OCI-LY7 (cell line): ENCODE measurements at regions not wholly inside any gene's neighbourhood (a gene's known extent, or its start where the extent isn't known, plus 50 kb on each side); places are given as distances from the start of the nearest gene placed in this dataset.

Experiments
- BruUV-seq: library from RNA; stranded (reverse); fragments of 400-500 nt; replicated peaks from 2 replicates; lab custom pipeline; 2021; lab: Mats Ljungman, UMichigan
- CTCF ChIA-PET: fragments of 300-600 bp; sonication (Branson Sonifier 250); formaldehyde crosslinking; loops from one replicate; lab custom pipeline; 2022; ENCODE audit warnings: antibody characterized with exemption; ENCODE audit not compliant: unreplicated experiment; lab: Charles Lee
- POLR2A ChIA-PET: fragments of 300-600 bp; sonication (Branson Sonifier 250); formaldehyde crosslinking; loops from one replicate; lab custom pipeline; 2022; ENCODE audit warnings: antibody characterized with exemption; lab: Charles Lee
- DNase-seq: peaks from one replicate; pipeline ENCODE4 v3.0.0-alpha.2; 2015; ENCODE audit warnings: low spot score
- H2AFZ ChIP-seq: fragments of 200-600 bp; sonication (generic), shearing (Covaris generic); 2 replicates; pipeline ENCODE4 v1.6.1; 2014; ENCODE audit warnings: mild to moderate bottlenecking, antibody characterized with exemption, low read length, moderate library complexity
- H3K27ac ChIP-seq: fragments of 200-600 bp; sonication (generic); 2 replicates; pipeline ENCODE4 v1.5.1; 2014; ENCODE audit warnings: mixed run types, low read depth, mild to moderate bottlenecking, moderate library complexity, low read length, inconsistent platforms; ENCODE audit not compliant: poor library complexity, severe bottlenecking
- H3K36me3 ChIP-seq: fragments of 200-600 bp; sonication (generic); 2 replicates; pipeline ENCODE4 v1.6.1; 2014; ENCODE audit warnings: mild to moderate bottlenecking, antibody characterized with exemption, low read length, moderate library complexity, mixed read lengths; ENCODE audit not compliant: insufficient read depth
- H3K4me1 ChIP-seq: fragments of 200-600 bp; sonication (generic); 2 replicates; pipeline ENCODE4 v1.5.1; 2014; ENCODE audit warnings: mild to moderate bottlenecking, low read length; ENCODE audit not compliant: insufficient read depth, poor library complexity, severe bottlenecking
- H3K4me2 ChIP-seq: fragments of 200-600 bp; sonication (generic); 2 replicates; pipeline ENCODE4 v1.6.1; 2014; ENCODE audit warnings: mild to moderate bottlenecking, low read length
- H3K4me3 ChIP-seq: fragments of 200-600 bp; sonication (generic); 2 replicates; pipeline ENCODE4 v1.5.1; 2014; ENCODE audit warnings: mild to moderate bottlenecking, low read depth, low read length; ENCODE audit not compliant: poor library complexity, severe bottlenecking
- H3K79me2 ChIP-seq: fragments of 200-600 bp; sonication (generic); 2 replicates; pipeline ENCODE4 v1.6.1; 2016; ENCODE audit warnings: low read depth, mild to moderate bottlenecking, low read length, moderate library complexity, mixed read lengths; ENCODE audit not compliant: insufficient read depth
- H3K9me2 ChIP-seq: fragments of 200-600 bp; sonication (generic); 2 replicates; pipeline ENCODE4 v1.6.1; 2016; ENCODE audit warnings: mild to moderate bottlenecking, low read length, mixed read lengths; ENCODE audit not compliant: insufficient read depth
- H3K9me3 ChIP-seq: fragments of 200-600 bp; sonication (generic); 2 replicates; pipeline ENCODE4 v1.6.1; 2014; ENCODE audit warnings: mild to moderate bottlenecking, mixed run types, low read length, mixed read lengths
- H4K20me1 ChIP-seq: fragments of 200-600 bp; sonication (generic); 2 replicates; pipeline ENCODE4 v1.6.1; 2014; ENCODE audit warnings: mild to moderate bottlenecking, antibody characterized with exemption, low read length, moderate library complexity, mixed read lengths; ENCODE audit not compliant: insufficient read depth
- CTCF ChIP-seq: fragments of 200-600 bp; sonication (generic); conservative IDR thresholded peaks from 2 replicates; pipeline ENCODE4 v1.5.1; 2014; ENCODE audit warnings: mild to moderate bottlenecking, antibody characterized with exemption, low read length, moderate library complexity, mixed read lengths
- EZH2phosphoT487 ChIP-seq: fragments of 200-600 bp; sonication (generic); IDR thresholded peaks from 2 replicates; pipeline ENCODE4 v1.6.1; 2018; ENCODE audit warnings: low read depth, borderline replicate concordance, mild to moderate bottlenecking, mixed run types, antibody characterized with exemption, low read length, moderate library complexity, mixed read lengths
- intact Hi-C: fragments of 100-400 bp; cut with micrococcal nuclease; formaldehyde crosslinking; loops from one replicate; pipeline ENCODE4 v1.10.0; 2022; ENCODE audit not compliant: unreplicated experiment

- intact Hi-C loops, result no loop called here
- H3K79me2 ChIP-seq, result no peaks in the 10 kb centered on the region
- no peak for TF ChIP-seq EZH2phosphoT487
- TF ChIP-seq CTCF, result no peak
- no peaks in the 10 kb centered on the region for H4K20me1 ChIP-seq
- no peaks in the 10 kb centered on the region for H3K9me2 ChIP-seq
- BruUV-seq, result no TSS peak
- no peaks in the 10 kb centered on the region for H3K36me3 ChIP-seq
- ChIA-PET POLR2A (interaction anchor here (1.0 to 1.5 kb wide), 2 partner anchors 9 to 16 kb away, joined by 3 read pairs; no protein-coding TSS in a partner anchor), CTCF (no interaction called here)
- H3K4me2 ChIP-seq, result no peak overlapping the region
- H3K4me1 ChIP-seq, result no peaks in the 10 kb centered on the region
- no peak overlapping the region for H3K27ac ChIP-seq
- no peak overlapping the region for H2AFZ ChIP-seq
- no peak for DNase-seq
- no peak overlapping the region for H3K4me3 ChIP-seq
- H3K9me3 ChIP-seq, result no peaks in the 10 kb centered on the region
Measured at GRCh38 chr4:189049682-189050081, 891.0 kb upstream of the FRG1 start.

GRCh38 chr4:189050643-189051042, 890.0 kb upstream of the FRG1 start:
- Histone ChIP-seq H3K4me2 (no peak overlapping the region; the same call in 1 of the 2 replicates), H3K27ac (no peak overlapping the region), H3K4me3 (no peak overlapping the region), H2AFZ (no peak overlapping the region), H3K4me1 (no peaks in the 10 kb centered on the region), H3K79me2 (no peaks in the 10 kb centered on the region), H4K20me1 (no peaks in the 10 kb centered on the region), H3K36me3 (no peaks in the 10 kb centered on the region), H3K9me3 (no peaks in the 10 kb centered on the region), H3K9me2 (no peaks in the 10 kb centered on the region)
- TF ChIP-seq CTCF, result no peak
- TF ChIP-seq EZH2phosphoT487, result no peak
- CTCF ChIA-PET, result no interaction called here
- BruUV-seq, result no TSS peak
- no peak for DNase-seq
- intact Hi-C loops, result no loop called here
- POLR2A ChIA-PET, result interaction anchor here (1.5 kb wide), 1 partner anchor 8 kb away, joined by 3 read pairs; no protein-coding TSS in a partner anchor

- no peaks in the 10 kb centered on the region for H3K79me2 ChIP-seq
Measured at GRCh38 chr4:189053621-189054020, 887.1 kb upstream of the FRG1 start.

More at GRCh38 chr4:189053621-189054020, 887.1 kb upstream of the FRG1 start:
- Histone ChIP-seq H3K36me3 (no peaks in the 10 kb centered on the region), H3K9me3 (no peaks in the 10 kb centered on the region), H2AFZ (no peak overlapping the region), H4K20me1 (no peaks in the 10 kb centered on the region), H3K4me2 (no peak overlapping the region), H3K4me1 (no peaks in the 10 kb centered on the region), H3K9me2 (no peaks in the 10 kb centered on the region), H3K4me3 (no peak overlapping the region), H3K27ac (no peak overlapping the region)
- intact Hi-C loops, result no loop called here
- no peak for DNase-seq
- no TSS peak for BruUV-seq
- POLR2A ChIA-PET, result interaction anchor here (0.6 kb wide), 1 partner anchor 1169 kb away, joined by 3 read pairs; no protein-coding TSS in a partner anchor
- TF ChIP-seq CTCF (no peak), EZH2phosphoT487 (no peak)
- CTCF ChIA-PET, result no interaction called here
